Endodermal cell (in vitro differentiated cells): ENCODE measurements at regions not wholly inside any gene's neighbourhood (a gene's known extent, or its start where the extent isn't known, plus 50 kb on each side); places are given as distances from the start of the nearest gene placed in this dataset.

Experiments used
- DNase-seq: peaks from one replicate; pipeline ENCODE4 v3.0.0-alpha.2; 2017
- H3K27ac ChIP-seq: 2 replicates; pipeline ENCODE4 v1.5.1; 2013; ENCODE audit warnings: mild to moderate bottlenecking, low read depth, low read length, moderate library complexity
- H3K27me3 ChIP-seq: 2 replicates; pipeline ENCODE4 v1.6.1; 2013; ENCODE audit warnings: mild to moderate bottlenecking, low read length, moderate library complexity; ENCODE audit not compliant: insufficient read depth, control insufficient read depth, poor library complexity, severe bottlenecking
- H3K36me3 ChIP-seq: 2 replicates; pipeline ENCODE4 v1.7.0; 2013; ENCODE audit warnings: mild to moderate bottlenecking, low read length, moderate library complexity; ENCODE audit not compliant: control insufficient read depth, insufficient read depth
- H3K4me1 ChIP-seq: one replicate; pipeline ENCODE4 v1.7.0; 2013; ENCODE audit warnings: low read length; ENCODE audit not compliant: control insufficient read depth, insufficient read depth
- H3K4me3 ChIP-seq: 2 replicates; pipeline ENCODE4 v1.5.1; 2013; ENCODE audit warnings: mild to moderate bottlenecking, low read length, moderate library complexity
- H3K9ac ChIP-seq: 2 replicates; pipeline ENCODE4 v1.6.1; 2013; ENCODE audit warnings: mild to moderate bottlenecking, low read length, moderate library complexity; ENCODE audit not compliant: poor library complexity, severe bottlenecking; ENCODE audit errors: extremely low read depth
- H3K9me3 ChIP-seq: 2 replicates; pipeline ENCODE4 v1.6.1; 2013; ENCODE audit warnings: mild to moderate bottlenecking, low read length, moderate library complexity; ENCODE audit not compliant: control insufficient read depth
- H3K27ac Mint-ChIP-seq: 2 replicates; pipeline ENCODE4 v1.8.0; 2020; ENCODE audit warnings: mixed read lengths
- H3K27me3 Mint-ChIP-seq: 2 replicates; pipeline ENCODE4 v1.8.0; 2021; ENCODE audit warnings: mild to moderate bottlenecking, mixed read lengths; ENCODE audit not compliant: insufficient read depth
- H3K36me3 Mint-ChIP-seq: 2 replicates; pipeline ENCODE4 v1.8.0; 2020; ENCODE audit warnings: low read depth, mixed read lengths
- H3K4me1 Mint-ChIP-seq: 2 replicates; pipeline ENCODE4 v1.8.0; 2020; ENCODE audit warnings: mixed read lengths
- H3K4me3 Mint-ChIP-seq: 2 replicates; pipeline ENCODE4 v1.8.0; 2020; ENCODE audit warnings: mild to moderate bottlenecking, moderate library complexity, mixed read lengths
- H3K9me3 Mint-ChIP-seq: 2 replicates; pipeline ENCODE4 v1.8.0; 2020; ENCODE audit warnings: mild to moderate bottlenecking, mixed read lengths
- WGBS, 2 experiments: methylation state at CpG; one replicate each; pipeline versions ENCODE4 v1.1.5 to v1.1.7; 2013; ENCODE audit warnings: missing lambda C conversion rate in 2 of 2, mixed read lengths in 1 of 2; ENCODE audit not compliant: insufficient coverage in 1 of 2, insufficient read length in 1 of 2; 5-methylcytosine and 5-hydroxymethylcytosine counted together
- TF ChIP-seq, protein P1 (sequence below): fragments of 200-600 bp; sonication (generic); conservative IDR thresholded peaks from 2 replicates; pipeline ENCODE4 v1.5.0; 2021; ENCODE audit warnings: antibody characterized with exemption, mild to moderate bottlenecking

DNA sequence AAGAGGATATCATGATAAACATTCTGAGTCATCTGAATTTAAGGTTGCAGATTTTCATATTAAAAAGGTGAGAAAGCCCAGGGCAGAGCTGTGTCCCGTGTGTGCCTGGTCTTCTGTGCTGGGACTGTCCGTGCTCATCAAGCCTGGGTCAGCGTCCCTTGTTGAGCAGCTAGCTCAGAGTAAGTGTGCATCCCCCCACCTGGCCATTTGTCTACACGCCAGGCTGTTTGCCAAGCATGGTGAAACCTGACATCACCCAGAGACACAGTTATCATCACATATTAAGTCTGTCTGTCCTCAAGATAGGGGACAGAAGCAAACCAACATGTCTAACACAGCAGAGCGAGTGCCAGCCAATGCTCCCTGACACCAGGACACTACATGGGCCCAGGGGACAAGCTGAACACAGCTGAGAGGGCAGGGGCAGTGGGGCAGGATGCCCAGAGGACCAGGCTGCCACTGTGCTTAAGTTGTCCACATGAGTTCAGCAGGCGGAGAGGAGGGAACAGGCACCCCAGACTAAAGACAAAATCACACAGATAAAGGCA is 57.9 kb upstream of the CNEP1R1 start:
- no peaks in the 10 kb centered on the region for H3K9me3 Mint-ChIP-seq
- no peak overlapping the region for H3K4me3 ChIP-seq
- H3K27ac ChIP-seq: no peak overlapping the region
- peaks cover 5% of the 10 kb centered on the region for H3K4me1 Mint-ChIP-seq
- peaks cover 3% of the 10 kb centered on the region for H3K27me3 Mint-ChIP-seq
- no peak for DNase-seq
- WGBS, 2 experiments: 87 to 90% methylated on average over 3 to 6 of the region's 6 CpGs
- no peak overlapping the region for H3K4me3 Mint-ChIP-seq
- H3K36me3 Mint-ChIP-seq: no peaks in the 10 kb centered on the region
- no peaks in the 10 kb centered on the region for H3K36me3 ChIP-seq
- no peaks in the 10 kb centered on the region for H3K9me3 ChIP-seq
- no peaks in the 10 kb centered on the region for H3K4me1 ChIP-seq
- H3K9ac ChIP-seq: no peak overlapping the region
- H3K27ac Mint-ChIP-seq: no peak overlapping the region
- H3K27me3 ChIP-seq: no peaks in the 10 kb centered on the region
- TF ChIP-seq, protein P1, sequence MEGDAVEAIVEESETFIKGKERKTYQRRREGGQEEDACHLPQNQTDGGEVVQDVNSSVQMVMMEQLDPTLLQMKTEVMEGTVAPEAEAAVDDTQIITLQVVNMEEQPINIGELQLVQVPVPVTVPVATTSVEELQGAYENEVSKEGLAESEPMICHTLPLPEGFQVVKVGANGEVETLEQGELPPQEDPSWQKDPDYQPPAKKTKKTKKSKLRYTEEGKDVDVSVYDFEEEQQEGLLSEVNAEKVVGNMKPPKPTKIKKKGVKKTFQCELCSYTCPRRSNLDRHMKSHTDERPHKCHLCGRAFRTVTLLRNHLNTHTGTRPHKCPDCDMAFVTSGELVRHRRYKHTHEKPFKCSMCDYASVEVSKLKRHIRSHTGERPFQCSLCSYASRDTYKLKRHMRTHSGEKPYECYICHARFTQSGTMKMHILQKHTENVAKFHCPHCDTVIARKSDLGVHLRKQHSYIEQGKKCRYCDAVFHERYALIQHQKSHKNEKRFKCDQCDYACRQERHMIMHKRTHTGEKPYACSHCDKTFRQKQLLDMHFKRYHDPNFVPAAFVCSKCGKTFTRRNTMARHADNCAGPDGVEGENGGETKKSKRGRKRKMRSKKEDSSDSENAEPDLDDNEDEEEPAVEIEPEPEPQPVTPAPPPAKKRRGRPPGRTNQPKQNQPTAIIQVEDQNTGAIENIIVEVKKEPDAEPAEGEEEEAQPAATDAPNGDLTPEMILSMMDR: no peak

DNA sequence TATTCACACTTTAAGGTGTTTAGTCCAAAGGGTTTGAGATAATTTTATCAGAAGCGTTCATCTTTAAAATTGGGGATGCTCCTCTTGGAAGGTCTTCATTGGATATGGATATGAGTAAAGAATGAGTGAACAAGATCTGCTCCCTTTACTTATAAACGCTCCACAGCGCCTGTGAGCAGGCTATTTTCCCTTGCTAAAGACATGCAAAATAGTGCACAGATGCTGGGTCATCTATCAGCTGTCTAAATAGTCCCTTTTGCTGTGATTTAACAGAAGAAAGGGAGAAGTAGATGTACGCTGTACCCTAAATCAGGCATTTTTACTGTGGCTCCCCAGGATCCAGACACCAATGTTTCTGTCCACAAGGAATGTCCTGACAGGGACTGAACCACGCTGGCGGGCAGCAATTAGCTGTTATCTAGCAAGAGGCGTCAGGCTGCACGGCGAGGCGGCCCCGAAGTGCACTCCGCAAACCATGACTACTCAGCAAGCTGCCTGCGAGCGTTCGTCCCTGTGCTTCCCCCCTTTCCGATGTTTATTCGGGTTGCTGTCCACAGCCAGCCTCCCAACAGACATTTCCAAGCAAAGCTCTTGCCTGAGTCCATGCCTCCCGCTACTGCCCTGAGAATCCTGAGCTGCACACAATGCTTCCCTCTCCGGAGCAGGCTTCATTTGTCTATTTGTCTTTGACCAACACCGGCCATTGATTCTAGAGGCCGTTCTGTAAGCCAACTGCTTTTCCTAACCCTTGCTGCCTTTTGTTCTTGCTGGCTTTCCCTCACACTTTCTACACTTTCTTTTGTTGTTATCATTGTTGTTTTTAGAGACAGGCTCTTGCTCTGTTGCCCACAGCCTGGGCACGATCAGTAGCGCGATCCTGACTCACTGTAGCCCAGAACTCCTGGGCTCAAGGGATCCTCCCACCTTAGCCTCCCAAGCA is 55.7 kb upstream of the CNEP1R1 start:
- no peaks in the 10 kb centered on the region for H3K9me3 ChIP-seq
- no peak overlapping the region for H3K4me3 Mint-ChIP-seq
- H3K27me3 Mint-ChIP-seq: peaks cover 3% of the 10 kb centered on the region
- no peak for DNase-seq
- H3K9me3 Mint-ChIP-seq: no peaks in the 10 kb centered on the region
- H3K4me1 ChIP-seq: no peaks in the 10 kb centered on the region
- H3K27me3 ChIP-seq: no peaks in the 10 kb centered on the region
- no peak overlapping the region for H3K27ac Mint-ChIP-seq
- 89 to 93% methylated on average over 22 to 24 of the region's 24 CpGs for WGBS, 2 experiments
- H3K36me3 ChIP-seq: no peaks in the 10 kb centered on the region
- TF ChIP-seq, protein P1: no peak
- H3K9ac ChIP-seq: no peak overlapping the region
- peaks cover 5% of the 10 kb centered on the region for H3K4me1 Mint-ChIP-seq
- no peaks in the 10 kb centered on the region for H3K36me3 Mint-ChIP-seq
- peak overlapping the region; percentile 44 for H3K27ac ChIP-seq
- no peak overlapping the region for H3K4me3 ChIP-seq

DNA sequence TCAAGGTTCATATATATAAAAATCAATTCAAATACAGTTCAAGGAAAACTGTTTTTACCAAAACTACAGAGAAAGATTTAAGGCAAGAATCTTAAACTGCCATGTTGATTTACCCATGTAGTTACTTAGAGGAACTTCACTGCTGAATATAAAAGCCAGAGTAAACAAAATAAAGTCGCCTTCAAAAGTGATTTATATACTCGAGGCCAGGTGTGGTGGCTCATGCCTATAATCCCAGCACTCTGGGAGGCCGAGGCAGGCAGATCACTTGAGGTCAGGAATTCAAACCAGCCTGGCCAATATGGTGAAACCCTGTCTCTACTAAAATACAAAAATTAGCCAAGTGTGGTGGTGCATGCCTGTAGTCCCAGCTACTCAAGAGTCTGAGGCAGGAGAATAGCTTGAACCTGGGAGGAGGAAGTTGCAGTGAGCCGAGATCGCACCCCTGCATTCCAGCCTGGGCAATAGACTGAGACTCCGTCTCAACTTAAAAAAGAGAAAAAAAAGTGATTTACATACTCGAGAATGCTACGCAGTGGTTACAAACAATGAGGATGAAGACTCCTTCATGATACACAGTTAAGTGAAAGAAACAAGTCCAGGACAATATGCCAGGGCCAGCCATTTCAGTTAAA is 54.1 kb upstream of the CNEP1R1 start:
- TF ChIP-seq, protein P1: no peak
- Histone ChIP-seq H3K4me3 (no peak overlapping the region), H3K4me1 (no peaks in the 10 kb centered on the region), H3K27me3 (no peaks in the 10 kb centered on the region), H3K9me3 (no peaks in the 10 kb centered on the region), H3K36me3 (no peaks in the 10 kb centered on the region), H3K27ac (no peak overlapping the region), H3K9ac (no peak overlapping the region)
- WGBS, 2 experiments: 87 to 91% methylated on average over 8 of the region's 8 CpGs
- Mint-ChIP-seq H3K4me1 (peaks cover 5% of the 10 kb centered on the region), H3K36me3 (no peaks in the 10 kb centered on the region), H3K9me3 (no peaks in the 10 kb centered on the region), H3K27me3 (peaks cover 3% of the 10 kb centered on the region), H3K27ac (no peak overlapping the region), H3K4me3 (no peak overlapping the region)
- DNase-seq: no peak
